ENCODE measurements at regions not wholly inside any gene's neighbourhood (a gene's known extent, or its start where the extent isn't known, plus 50 kb on each side); places are given as distances from the start of the nearest gene placed in this dataset.

GRCh38 chr12:97347956-97348355 lies 114.6 kb upstream of the RMST start:
- no peak for DNase-seq

GRCh38 chr12:97358361-97358760 lies 104.2 kb upstream of the RMST start:
- DNase-seq: no peak

- no peak for DNase-seq
Observed at GRCh38 chr12:97359021-97359690, 103.4 kb upstream of the RMST start.

- no peak for DNase-seq
Observed at GRCh38 chr12:97363693-97364092, 98.9 kb upstream of the RMST start.

- no peak for DNase-seq
Observed at GRCh38 chr12:97368462-97369163, 94.0 kb upstream of the RMST start.

- DNase-seq: no peak
Observed at GRCh38 chr12:97375310-97375709, 87.3 kb upstream of the RMST start.

- DNase-seq: no peak
Observed at GRCh38 chr12:97380440-97380839, 82.2 kb upstream of the RMST start.

- DNase-seq: no peak
Observed at GRCh38 chr12:97385121-97385520, 77.5 kb upstream of the RMST start.

- no peak for DNase-seq
Observed at GRCh38 chr12:97386133-97386581, 76.4 kb upstream of the RMST start.

GRCh38 chr12:97387844-97388243 lies 74.8 kb upstream of the RMST start:
- DNase-seq: no peak

- no peak for DNase-seq
Observed at GRCh38 chr12:97394657-97395056, 67.9 kb upstream of the RMST start.

- DNase-seq: no peak
Observed at GRCh38 chr12:97397008-97397407, 65.6 kb upstream of the RMST start.

- no peak for DNase-seq
Observed at GRCh38 chr12:97398704-97399103, 63.9 kb upstream of the RMST start.

GRCh38 chr12:97404093-97404492 lies 58.5 kb upstream of the RMST start:
- no peak for DNase-seq

GRCh38 chr12:97404543-97404942 lies 58.1 kb upstream of the RMST start:
- DNase-seq: no peak

GRCh38 chr12:97408363-97408762 lies 54.2 kb upstream of the RMST start:
- no peak for DNase-seq

- DNase-seq: no peak
Observed at GRCh38 chr12:97411341-97411740, 51.3 kb upstream of the RMST start.
